ENCODE measurements at regions not wholly inside any gene's neighbourhood (a gene's known extent, or its start where the extent isn't known, plus 50 kb on each side); places are given as distances from the start of the nearest gene placed in this dataset.

- no peak for ATAC-seq (ENCODE audit: insufficient read depth, low FRiP score)
- Histone ChIP-seq H3K4me1 (ENCODE audit: control insufficient read depth in 5 of 5, insufficient read depth in 5 of 5, low read length in 5 of 5) (no peaks in the 10 kb centered on the region), H3K9me3 (ENCODE audit: control insufficient read depth in 4 of 4, insufficient read depth in 3 of 4, low read length in 3 of 4) (no peaks in the 10 kb centered on the region), H3K27me3 (ENCODE audit: control insufficient read depth in 3 of 3, insufficient read depth in 3 of 3, low read length in 2 of 3) (no peaks in the 10 kb centered on the region), H3K27ac (ENCODE audit: low read depth in 1 of 2, low read length in 1 of 2) (no peak overlapping the region), H3K4me3 (no peak overlapping the region), H3K9ac (ENCODE audit: insufficient read depth in 1 of 2, low read length in 2 of 2) (no peak overlapping the region), H3K36me3 (ENCODE audit: control insufficient read depth in 4 of 4, insufficient read depth in 4 of 4, low read length in 4 of 4) (no peaks in the 10 kb centered on the region)
- DNase-seq = no peak
- WGBS, 2 donors = 88 to 91% methylated on average over 8 of the region's 8 CpGs
- TF ChIP-seq, protein P1, sequence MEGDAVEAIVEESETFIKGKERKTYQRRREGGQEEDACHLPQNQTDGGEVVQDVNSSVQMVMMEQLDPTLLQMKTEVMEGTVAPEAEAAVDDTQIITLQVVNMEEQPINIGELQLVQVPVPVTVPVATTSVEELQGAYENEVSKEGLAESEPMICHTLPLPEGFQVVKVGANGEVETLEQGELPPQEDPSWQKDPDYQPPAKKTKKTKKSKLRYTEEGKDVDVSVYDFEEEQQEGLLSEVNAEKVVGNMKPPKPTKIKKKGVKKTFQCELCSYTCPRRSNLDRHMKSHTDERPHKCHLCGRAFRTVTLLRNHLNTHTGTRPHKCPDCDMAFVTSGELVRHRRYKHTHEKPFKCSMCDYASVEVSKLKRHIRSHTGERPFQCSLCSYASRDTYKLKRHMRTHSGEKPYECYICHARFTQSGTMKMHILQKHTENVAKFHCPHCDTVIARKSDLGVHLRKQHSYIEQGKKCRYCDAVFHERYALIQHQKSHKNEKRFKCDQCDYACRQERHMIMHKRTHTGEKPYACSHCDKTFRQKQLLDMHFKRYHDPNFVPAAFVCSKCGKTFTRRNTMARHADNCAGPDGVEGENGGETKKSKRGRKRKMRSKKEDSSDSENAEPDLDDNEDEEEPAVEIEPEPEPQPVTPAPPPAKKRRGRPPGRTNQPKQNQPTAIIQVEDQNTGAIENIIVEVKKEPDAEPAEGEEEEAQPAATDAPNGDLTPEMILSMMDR (IDR thresholded peaks at IDR 0.05; ENCODE audit: control extremely low read depth, extremely low read depth) = no peak
These were observed 75.7 kb downstream of the C3orf38 start for GRCh38 chr3:88225326-88226008.

DNA sequence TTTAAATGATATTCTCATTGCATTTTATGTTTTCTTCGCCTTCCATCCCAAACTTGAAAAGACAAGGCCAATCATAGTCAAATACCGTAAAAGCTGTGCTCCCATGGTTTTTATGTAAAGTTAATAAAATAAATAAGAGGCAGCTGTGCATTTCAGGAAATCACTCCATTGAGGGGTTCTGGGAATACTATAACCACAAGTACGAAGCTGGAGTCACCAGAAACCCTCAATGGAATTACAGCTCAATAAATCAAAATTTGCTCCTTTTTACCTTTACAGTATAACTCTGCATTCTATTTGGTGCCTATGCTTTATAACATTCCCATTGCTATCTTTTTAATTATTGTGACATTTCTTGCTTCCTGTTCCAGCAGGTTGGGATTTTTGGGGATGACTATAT is 77.2 kb downstream of the C3orf38 start:
- Histone ChIP-seq H3K9ac (ENCODE audit: insufficient read depth in 1 of 2, low read length in 2 of 2) (no peak overlapping the region), H3K4me3 (no peak overlapping the region), H3K27ac (ENCODE audit: low read depth in 1 of 2, low read length in 1 of 2) (no peak overlapping the region), H3K9me3 (ENCODE audit: control insufficient read depth in 4 of 4, insufficient read depth in 3 of 4, low read length in 3 of 4) (no peaks in the 10 kb centered on the region), H3K4me1 (ENCODE audit: control insufficient read depth in 5 of 5, insufficient read depth in 5 of 5, low read length in 5 of 5) (no peaks in the 10 kb centered on the region), H3K36me3 (ENCODE audit: control insufficient read depth in 4 of 4, insufficient read depth in 4 of 4, low read length in 4 of 4) (no peaks in the 10 kb centered on the region), H3K27me3 (ENCODE audit: control insufficient read depth in 3 of 3, insufficient read depth in 3 of 3, low read length in 2 of 3) (no peaks in the 10 kb centered on the region)
- WGBS, 2 donors = 61 to 82% methylated on average over 3 of the region's 3 CpGs
- ATAC-seq (ENCODE audit: insufficient read depth, low FRiP score) = no peak
- no peak for DNase-seq
- TF ChIP-seq, protein P1 (IDR thresholded peaks at IDR 0.05; ENCODE audit: control extremely low read depth, extremely low read depth) = no peak

- peaks cover 0 to 4% (median 0%) of the 10 kb centered on the region in 4 donors for H3K9me3 ChIP-seq (ENCODE audit: control insufficient read depth in 4 of 4, insufficient read depth in 3 of 4, low read length in 3 of 4)
- WGBS, 2 donors = 94 to 95% methylated on average over 7 of the region's 7 CpGs
- no peak overlapping the region for H3K27ac ChIP-seq (ENCODE audit: low read depth in 1 of 2, low read length in 1 of 2)
- H3K27me3 ChIP-seq (ENCODE audit: control insufficient read depth in 3 of 3, insufficient read depth in 3 of 3, low read length in 2 of 3) = no peaks in the 10 kb centered on the region
- no peaks in the 10 kb centered on the region for H3K36me3 ChIP-seq (ENCODE audit: control insufficient read depth in 4 of 4, insufficient read depth in 4 of 4, low read length in 4 of 4)
- no peak overlapping the region for H3K4me3 ChIP-seq
- ATAC-seq (ENCODE audit: insufficient read depth, low FRiP score) (no peak), DNase-seq (no peak)
- TF ChIP-seq, protein P1 (IDR thresholded peaks at IDR 0.05; ENCODE audit: control extremely low read depth, extremely low read depth) = no peak
- H3K9ac ChIP-seq (ENCODE audit: insufficient read depth in 1 of 2, low read length in 2 of 2) = no peak overlapping the region
- H3K4me1 ChIP-seq (ENCODE audit: control insufficient read depth in 5 of 5, insufficient read depth in 5 of 5, low read length in 5 of 5) = no peaks in the 10 kb centered on the region
These were observed 80.9 kb downstream of the C3orf38 start for GRCh38 chr3:88230638-88231037.

- peaks cover 0 to 4% (median 0%) of the 10 kb centered on the region in 4 donors for H3K9me3 ChIP-seq (ENCODE audit: control insufficient read depth in 4 of 4, insufficient read depth in 3 of 4, low read length in 3 of 4)
- H3K9ac ChIP-seq (ENCODE audit: insufficient read depth in 1 of 2, low read length in 2 of 2) = no peak overlapping the region
- no peaks in the 10 kb centered on the region for H3K4me1 ChIP-seq (ENCODE audit: control insufficient read depth in 5 of 5, insufficient read depth in 5 of 5, low read length in 5 of 5)
- H3K27ac ChIP-seq (ENCODE audit: low read depth in 1 of 2, low read length in 1 of 2) = no peak overlapping the region
- H3K36me3 ChIP-seq (ENCODE audit: control insufficient read depth in 4 of 4, insufficient read depth in 4 of 4, low read length in 4 of 4) = no peaks in the 10 kb centered on the region
- TF ChIP-seq, protein P1 (IDR thresholded peaks at IDR 0.05; ENCODE audit: control extremely low read depth, extremely low read depth) = no peak
- H3K27me3 ChIP-seq (ENCODE audit: control insufficient read depth in 3 of 3, insufficient read depth in 3 of 3, low read length in 2 of 3) = no peaks in the 10 kb centered on the region
- H3K4me3 ChIP-seq = no peak overlapping the region
- DNase-seq (peak in 1 of 3 donors; percentile 18), ATAC-seq (ENCODE audit: insufficient read depth, low FRiP score) (no peak)
- WGBS, 2 donors = 77 to 84% methylated on average over 4 of the region's 4 CpGs
These were observed 81.4 kb downstream of the C3orf38 start for GRCh38 chr3:88231207-88231606.

Measured in lung (tissue), 11 donors.